Left lobe of liver (tissue), 2 donors: ENCODE measurements at regions not wholly inside any gene's neighbourhood (a gene's known extent, or its start where the extent isn't known, plus 50 kb on each side); places are given as distances from the start of the nearest gene placed in this dataset.
A peak's percentile ranks its signal among the peaks of the same experiment; 100 is the strongest.

Experiments
- ATAC-seq: fragments of 200-7000 bp; cut with Tn5 transposase; one replicate; pipeline ENCODE4 v1.9.1; 2020; ENCODE audit warnings: mild to moderate bottlenecking, moderate library complexity
- DNase-seq: peaks from one replicate; pipeline ENCODE4 v3.0.0-alpha.2; 2020; ENCODE audit warnings: low spot score
- donor health status: DM: no; HTN: no; CAD: no; lungs with moderate emphysema.
- donor health status: DM: no; HTN: yes; CAD: no.

GRCh38 chr2:5433855-5434254 lies 258.3 kb upstream of the SOX11 start:
- no peak for ATAC-seq
- DNase-seq: no peak

DNA sequence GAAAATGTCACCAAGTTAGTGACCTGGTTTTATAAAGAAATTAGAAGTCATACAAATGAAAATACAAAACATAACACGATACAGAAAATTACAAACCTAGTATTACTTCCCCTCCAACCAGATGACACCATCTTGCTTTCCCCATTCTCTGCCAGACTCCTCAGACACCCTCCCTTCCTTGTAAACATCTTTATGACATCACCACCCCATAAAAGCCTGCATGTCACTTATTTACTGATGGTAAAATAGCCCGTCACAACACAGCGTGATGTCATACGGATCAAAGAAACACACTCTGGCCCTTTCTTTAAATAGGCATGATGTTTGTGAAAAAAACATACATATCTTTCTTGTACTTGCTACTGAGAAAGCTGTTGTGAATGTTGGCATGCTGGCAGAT lies 254.8 kb upstream of the SOX11 start:
- no peak for ATAC-seq
- no peak for DNase-seq

- no peak for ATAC-seq
- DNase-seq: no peak
Observed at GRCh38 chr2:5440174-5440573, 252.0 kb upstream of the SOX11 start.

GRCh38 chr2:5442736-5443135 lies 249.4 kb upstream of the SOX11 start:
- no peak for ATAC-seq
- no peak for DNase-seq

DNA sequence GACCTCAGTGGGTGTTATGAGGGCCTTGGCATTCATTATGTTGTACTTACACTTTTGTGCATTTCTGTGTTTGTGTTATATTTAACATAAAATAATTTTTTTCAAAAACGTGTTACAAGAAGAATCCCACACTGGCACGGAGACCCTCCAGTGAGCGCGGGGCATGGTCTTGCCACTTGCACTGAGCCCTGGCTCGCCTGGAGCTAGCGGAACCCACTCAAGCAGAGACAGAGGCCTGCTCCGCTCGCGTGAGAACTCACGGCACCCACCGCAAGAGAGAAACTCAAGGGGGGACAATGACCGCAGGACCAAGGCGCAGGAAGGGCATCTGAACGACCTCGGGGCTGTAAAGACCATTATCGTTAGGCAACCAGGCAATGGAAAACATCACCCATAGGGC lies 248.0 kb upstream of the SOX11 start:
- ATAC-seq (no peak), DNase-seq (no peak)

- no peak for DNase-seq
- ATAC-seq: no peak
Observed at GRCh38 chr2:5444854-5445253, 247.3 kb upstream of the SOX11 start.

DNA sequence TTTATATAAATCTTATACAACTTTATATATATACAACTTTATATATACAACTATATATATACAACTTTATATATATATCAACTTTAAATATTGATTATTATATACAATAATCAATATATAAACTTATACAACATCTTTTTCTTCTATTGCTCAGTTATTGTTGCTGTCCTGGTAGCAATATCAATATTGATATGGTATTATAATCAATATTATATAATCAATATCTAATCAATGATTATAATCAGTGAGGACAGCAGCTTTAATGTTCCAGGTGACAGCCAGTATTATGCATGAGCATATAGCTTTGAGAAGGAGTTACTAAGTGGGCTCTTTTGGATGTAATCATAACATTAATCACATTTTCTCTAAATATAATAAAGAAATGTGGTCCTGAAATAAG lies 242.3 kb upstream of the SOX11 start:
- DNase-seq (no peak), ATAC-seq (no peak)

- no peak for ATAC-seq
- no peak for DNase-seq
Observed at GRCh38 chr2:5453220-5454050, 238.7 kb upstream of the SOX11 start.

- ATAC-seq (no peak), DNase-seq (no peak)
Observed at GRCh38 chr2:5454051-5454390, 238.2 kb upstream of the SOX11 start.

GRCh38 chr2:5459041-5459440 lies 233.1 kb upstream of the SOX11 start:
- DNase-seq: no peak
- ATAC-seq: no peak

DNA sequence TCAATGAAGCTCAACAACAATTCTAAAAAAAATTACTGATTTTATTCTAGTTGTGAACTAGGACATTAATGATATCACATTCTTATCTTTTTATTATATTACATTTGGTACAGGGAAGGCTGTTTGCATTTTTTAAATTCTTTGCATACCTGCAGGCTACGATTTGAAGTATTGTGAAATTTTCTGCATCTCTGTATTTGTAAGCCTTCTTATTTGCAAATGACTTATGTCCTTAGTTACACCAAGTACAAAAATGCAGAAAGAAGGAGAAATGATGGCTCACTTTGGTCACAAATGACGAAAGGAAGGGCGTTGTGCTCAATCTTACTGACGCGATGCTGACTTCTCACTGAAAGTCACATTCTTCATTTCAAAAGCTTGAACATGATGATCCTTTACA lies 227.5 kb upstream of the SOX11 start:
- no peak for ATAC-seq

DNA sequence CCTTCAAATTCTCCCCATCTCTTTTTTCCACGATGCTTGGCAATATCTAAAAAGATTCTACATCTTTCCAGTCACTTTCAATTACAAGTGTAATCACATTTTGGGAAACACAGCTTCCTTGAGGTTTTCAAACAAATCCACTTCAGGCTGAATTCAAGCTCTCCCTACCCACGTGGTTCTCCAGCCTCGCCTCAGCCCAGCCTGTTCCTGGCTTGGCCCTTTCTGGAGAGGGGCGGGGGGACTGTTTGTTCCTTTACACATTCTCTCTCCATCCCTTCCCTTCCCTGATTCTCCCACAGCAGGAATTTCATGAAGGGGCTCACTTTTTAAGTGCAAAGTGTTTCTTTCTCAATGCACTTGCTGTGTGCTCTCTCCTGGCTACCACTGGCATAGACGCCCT lies 226.3 kb upstream of the SOX11 start:
- ATAC-seq: no peak
- DNase-seq: no peak

More for the DNA sequence above, 227.5 kb upstream of the SOX11 start:
- DNase-seq: no peak

GRCh38 chr2:5467178-5467905 lies 224.8 kb upstream of the SOX11 start:
- ATAC-seq: no peak

DNA sequence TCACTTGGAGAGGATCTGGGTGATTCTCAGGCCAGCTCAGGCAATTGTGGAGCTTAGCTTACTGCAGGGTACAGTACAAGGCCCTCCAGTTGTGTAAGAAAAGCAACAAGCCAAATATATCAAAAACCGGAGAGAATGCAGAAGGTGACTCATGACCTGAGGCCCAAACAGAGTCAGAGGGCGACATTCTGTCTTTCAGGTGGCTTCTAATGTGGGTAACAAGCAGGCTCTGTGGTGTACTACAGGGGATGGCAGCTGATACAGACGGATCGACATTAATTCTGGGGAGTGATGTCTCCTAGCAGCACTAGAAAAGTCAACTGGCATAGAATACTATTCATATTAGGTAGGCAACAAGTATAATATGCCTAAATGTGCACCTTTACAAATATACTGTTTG lies 219.5 kb upstream of the SOX11 start:
- DNase-seq: no peak

More at GRCh38 chr2:5467178-5467905, 224.8 kb upstream of the SOX11 start:
- no peak for DNase-seq

GRCh38 chr2:5473635-5474034 lies 218.5 kb upstream of the SOX11 start:
- DNase-seq (no peak), ATAC-seq (no peak)

More for the DNA sequence above, 219.5 kb upstream of the SOX11 start:
- no peak for ATAC-seq

GRCh38 chr2:5474716-5475115 lies 217.5 kb upstream of the SOX11 start:
- DNase-seq: no peak
- no peak for ATAC-seq

GRCh38 chr2:5479265-5479928 lies 212.8 kb upstream of the SOX11 start:
- no peak for ATAC-seq
- no peak for DNase-seq

DNA sequence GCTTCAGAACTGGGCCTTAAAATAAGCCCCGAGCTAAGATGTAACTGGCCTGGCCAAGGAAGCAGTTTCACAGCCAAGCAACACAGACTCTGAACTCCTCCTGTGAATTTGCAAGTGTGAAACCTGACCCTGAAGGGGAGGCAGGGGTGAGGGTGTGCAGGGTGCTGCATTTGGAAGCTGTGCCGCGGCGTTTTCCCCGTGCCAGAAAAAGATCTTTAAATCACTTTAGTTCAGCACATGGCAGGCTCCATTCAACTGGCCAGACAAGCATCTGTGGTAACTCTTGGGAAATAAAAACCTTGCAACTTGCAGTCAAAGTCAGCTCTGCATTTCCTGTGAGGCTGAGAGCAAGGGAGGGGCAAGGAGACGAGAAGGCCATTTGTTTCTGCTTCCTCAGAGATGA lies 209.3 kb upstream of the SOX11 start:
- DNase-seq (no peak), ATAC-seq (no peak)

- peak; percentile 29 for ATAC-seq
- no peak for DNase-seq
Observed at GRCh38 chr2:5484868-5485267, 207.3 kb upstream of the SOX11 start.

- no peak for DNase-seq
- no peak for ATAC-seq
Observed at GRCh38 chr2:5491523-5491922, 200.7 kb upstream of the SOX11 start.

GRCh38 chr2:5493256-5493655 lies 198.9 kb upstream of the SOX11 start:
- ATAC-seq: no peak
- DNase-seq: no peak

- DNase-seq: no peak
- ATAC-seq: no peak
Observed at GRCh38 chr2:5494212-5494611, 198.0 kb upstream of the SOX11 start.
